Caco-2 (cell line): ENCODE measurements at regions not wholly inside any gene's neighbourhood (a gene's known extent, or its start where the extent isn't known, plus 50 kb on each side); places are given as distances from the start of the nearest gene placed in this dataset.

Experiments
- BruUV-seq: library from RNA; stranded (reverse); fragments of 400-500 nt; replicated peaks from 2 replicates; lab custom pipeline; 2021; lab: Mats Ljungman, UMichigan
- CTCF ChIA-PET: fragments of 300-600 bp; sonication (Branson Sonifier 250); formaldehyde crosslinking; loops from one replicate; lab custom pipeline; 2022; ENCODE audit warnings: antibody characterized with exemption; lab: Charles Lee
- POLR2A ChIA-PET: fragments of 300-600 bp; sonication (Branson Sonifier 250); formaldehyde crosslinking; loops from one replicate; lab custom pipeline; 2022; ENCODE audit warnings: antibody characterized with exemption; lab: Charles Lee
- DNase-seq, 2 experiments: peaks; one replicate each; pipeline versions ENCODE4 v3.0.0 to v3.0.0-alpha.2; 2020 to 2022
- H3K27me3 ChIP-seq: replicated peaks from 2 replicates; pipeline ENCODE4 v1.6.0; 2011; ENCODE audit warnings: low read length; ENCODE audit not compliant: control insufficient read depth, insufficient read depth
- H3K36me3 ChIP-seq: 2 replicates; pipeline ENCODE4 v1.5.1; 2011; ENCODE audit warnings: low read length; ENCODE audit not compliant: control insufficient read depth, insufficient read depth
- H3K4me1 ChIP-seq: fragments of 250-450 bp; sonication (Bioruptor Pico); 2 replicates; pipeline ENCODE4 v1.5.1; 2020; ENCODE audit warnings: mild to moderate bottlenecking
- H3K4me3 ChIP-seq: 2 replicates; pipeline ENCODE4 v1.5.1; 2011; ENCODE audit warnings: low read depth, mild to moderate bottlenecking, control low read depth, low read length
- H3K9me3 ChIP-seq: fragments of 250-450 bp; sonication (Bioruptor Pico); 2 replicates; pipeline ENCODE4 v1.5.1; 2020; ENCODE audit warnings: mild to moderate bottlenecking, moderate library complexity
- H3K27ac Mint-ChIP-seq: one replicate; pipeline ENCODE4 v1.8.0; 2022; ENCODE audit warnings: mixed read lengths; ENCODE audit not compliant: unreplicated experiment
- H3K27me3 Mint-ChIP-seq: one replicate; pipeline ENCODE4 v1.8.0; 2022; ENCODE audit warnings: mixed read lengths; ENCODE audit not compliant: insufficient read depth, unreplicated experiment
- H3K36me3 Mint-ChIP-seq: one replicate; pipeline ENCODE4 v1.8.0; 2022; ENCODE audit warnings: mild to moderate bottlenecking, mixed read lengths; ENCODE audit not compliant: insufficient read depth, unreplicated experiment
- H3K4me1 Mint-ChIP-seq: one replicate; pipeline ENCODE4 v1.8.0; 2022; ENCODE audit warnings: low read depth, mixed read lengths; ENCODE audit not compliant: unreplicated experiment
- H3K4me3 Mint-ChIP-seq: one replicate; pipeline ENCODE4 v1.8.0; 2022; ENCODE audit warnings: mild to moderate bottlenecking, moderate library complexity, mixed read lengths; ENCODE audit not compliant: unreplicated experiment
- H3K9me3 Mint-ChIP-seq: one replicate; pipeline ENCODE4 v1.8.0; 2022; ENCODE audit warnings: mixed read lengths; ENCODE audit not compliant: unreplicated experiment
- CTCF ChIP-seq, 2 experiments: fragments of 200-600 bp in 1 of 2; IDR thresholded peaks; 1 replicate in 1 of 2; 2 replicates in 1 of 2; pipeline versions ENCODE4 v1.5.1 to v1.8.0; 2011 to 2022; ENCODE audit warnings: antibody characterized with exemption in 1 of 2, control low read depth in 1 of 2, inconsistent platforms in 1 of 2, low read depth in 1 of 2, low read length in 1 of 2, mild to moderate bottlenecking in 1 of 2, moderate library complexity in 1 of 2; ENCODE audit not compliant: insufficient read depth in 1 of 2, severe bottlenecking in 1 of 2, unreplicated experiment in 1 of 2
- intact Hi-C: fragments of 100-400 bp; cut with micrococcal nuclease; formaldehyde crosslinking; loops from one replicate; pipeline ENCODE4 v1.10.0; 2022; ENCODE audit not compliant: unreplicated experiment

- Mint-ChIP-seq H3K9me3 (no peaks in the 10 kb centered on the region), H3K4me1 (no peaks in the 10 kb centered on the region), H3K36me3 (no peaks in the 10 kb centered on the region), H3K27ac (no peak overlapping the region), H3K27me3 (peaks cover 8% of the 10 kb centered on the region), H3K4me3 (no peak overlapping the region)
- H3K9me3 ChIP-seq = no peaks in the 10 kb centered on the region
- intact Hi-C loops = no loop called here
- no peaks in the 10 kb centered on the region for H3K27me3 ChIP-seq
- H3K36me3 ChIP-seq = no peaks in the 10 kb centered on the region
- H3K4me1 ChIP-seq = no peaks in the 10 kb centered on the region
- no TSS peak for BruUV-seq
- no peak overlapping the region for H3K4me3 ChIP-seq
- TF ChIP-seq CTCF (IDR thresholded peaks at IDR 0.05; ENCODE audit: insufficient read depth in 1 of 2, low read depth in 1 of 2, low read length in 1 of 2, severe bottlenecking in 1 of 2, unreplicated experiment in 1 of 2) = no peak
- POLR2A ChIA-PET = no interaction called here
- CTCF ChIA-PET = no interaction called here
- no peak for DNase-seq
Observed at GRCh38 chr2:17166506-17166905, 351.7 kb downstream of the RAD51AP2 start.

DNA sequence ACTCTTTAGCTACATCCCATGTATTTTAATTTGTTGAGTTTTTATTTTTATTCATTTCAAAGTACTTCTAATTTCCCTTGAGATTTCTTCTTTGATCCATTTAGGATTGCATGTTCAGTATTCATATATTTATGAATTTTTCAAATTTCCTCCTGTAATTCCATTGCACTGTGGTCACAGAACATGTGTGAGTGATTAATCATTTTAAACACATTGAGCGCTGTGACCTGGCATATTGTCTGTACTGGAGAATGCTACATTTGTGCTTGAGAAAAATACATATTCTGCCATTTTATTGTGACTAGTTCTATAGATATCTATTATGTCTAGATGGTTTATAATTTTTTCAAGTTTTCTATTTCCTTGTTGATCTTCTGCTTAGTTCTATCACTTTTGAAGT is 353.7 kb downstream of the RAD51AP2 start:
- Histone ChIP-seq H3K4me1 (no peaks in the 10 kb centered on the region), H3K36me3 (no peaks in the 10 kb centered on the region), H3K9me3 (no peaks in the 10 kb centered on the region), H3K27me3 (no peaks in the 10 kb centered on the region), H3K4me3 (no peak overlapping the region)
- ChIA-PET POLR2A (no interaction called here), CTCF (no interaction called here)
- Mint-ChIP-seq H3K27ac (no peak overlapping the region), H3K9me3 (no peaks in the 10 kb centered on the region), H3K27me3 (peaks cover 4% of the 10 kb centered on the region), H3K36me3 (no peaks in the 10 kb centered on the region), H3K4me3 (no peak overlapping the region), H3K4me1 (no peaks in the 10 kb centered on the region)
- DNase-seq = no peak
- TF ChIP-seq CTCF (IDR thresholded peaks at IDR 0.05; ENCODE audit: insufficient read depth in 1 of 2, low read depth in 1 of 2, low read length in 1 of 2, severe bottlenecking in 1 of 2, unreplicated experiment in 1 of 2) = no peak
- intact Hi-C loops = no loop called here
- no TSS peak for BruUV-seq

DNA sequence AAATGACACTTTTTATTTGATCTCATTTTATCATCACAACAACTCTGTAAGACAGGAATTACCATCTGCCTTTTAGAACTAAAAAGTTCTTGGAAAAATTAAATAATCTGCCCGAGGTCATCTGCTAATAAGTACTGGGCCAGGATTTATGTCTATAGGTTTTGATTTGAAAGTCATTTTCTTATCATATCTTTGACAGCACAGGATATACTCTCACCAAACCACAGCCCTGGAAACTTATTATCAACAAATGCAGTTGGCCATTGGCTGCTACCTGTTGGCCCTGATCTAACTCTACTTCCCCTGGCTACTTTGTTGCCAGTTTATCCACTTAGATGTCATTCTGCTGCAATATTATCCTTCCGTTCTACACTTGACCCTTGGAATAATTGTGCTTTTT is 354.6 kb downstream of the RAD51AP2 start:
- no peak for DNase-seq
- Histone ChIP-seq H3K4me3 (no peak overlapping the region), H3K36me3 (no peaks in the 10 kb centered on the region), H3K4me1 (no peaks in the 10 kb centered on the region), H3K27me3 (no peaks in the 10 kb centered on the region), H3K9me3 (no peaks in the 10 kb centered on the region)
- Mint-ChIP-seq H3K4me3 (no peak overlapping the region), H3K27me3 (peaks cover 4% of the 10 kb centered on the region), H3K36me3 (no peaks in the 10 kb centered on the region), H3K27ac (no peak overlapping the region), H3K9me3 (no peaks in the 10 kb centered on the region), H3K4me1 (no peaks in the 10 kb centered on the region)
- no peak for TF ChIP-seq CTCF (IDR thresholded peaks at IDR 0.05; ENCODE audit: insufficient read depth in 1 of 2, low read depth in 1 of 2, low read length in 1 of 2, severe bottlenecking in 1 of 2, unreplicated experiment in 1 of 2)
- intact Hi-C loops = no loop called here
- POLR2A ChIA-PET = no interaction called here
- no TSS peak for BruUV-seq
- CTCF ChIA-PET = interaction anchor here (0.6 kb wide), 1 partner anchor 523 kb away, joined by 3 read pairs; no protein-coding TSS in a partner anchor
